SK-N-SH treated with all-trans-retinoic acid at 6 μM for 48 hours (cell line): ENCODE measurements at regions not wholly inside any gene's neighbourhood (a gene's known extent, or its start where the extent isn't known, plus 50 kb on each side); places are given as distances from the start of the nearest gene placed in this dataset.

ENCODE experiments used
- ARNTL ChIP-seq: fragments of 450-650 bp; formaldehyde crosslinking; IDR thresholded peaks from 2 replicates; pipeline ENCODE4 v1.5.0; 2020; ENCODE audit warnings: low read depth, mild to moderate bottlenecking, moderate library complexity, borderline replicate concordance
- GLIS3 ChIP-seq: fragments of 250-450 bp; sonication (Bioruptor Pico); IDR thresholded peaks from 2 replicates; pipeline ENCODE4 v1.5.0; 2020; ENCODE audit warnings: mild to moderate bottlenecking, moderate library complexity
- ISL1 ChIP-seq: fragments of 250-450 bp; sonication (Bioruptor Pico); IDR thresholded peaks from 2 replicates; pipeline ENCODE4 v2.1.2; 2022; ENCODE audit warnings: mild to moderate bottlenecking, moderate library complexity
- SNAI2 ChIP-seq: fragments of 250-450 bp; sonication (Bioruptor Pico); IDR thresholded peaks from 2 replicates; pipeline ENCODE4 v1.5.0; 2020; ENCODE audit warnings: mild to moderate bottlenecking, moderate library complexity
- TCF4 ChIP-seq: fragments of 250-450 bp; sonication (Bioruptor Pico); IDR thresholded peaks from 2 replicates; pipeline ENCODE4 v1.8.0; 2021; ENCODE audit warnings: mild to moderate bottlenecking, moderate library complexity, borderline replicate concordance
- TOX ChIP-seq: fragments of 250-450 bp; sonication (Bioruptor Pico); IDR thresholded peaks from 2 replicates; pipeline ENCODE4 v1.8.0; 2021; ENCODE audit warnings: mild to moderate bottlenecking, moderate library complexity, borderline replicate concordance
- ZFP3 ChIP-seq: fragments of 250-450 bp; sonication (Bioruptor Pico); IDR thresholded peaks from 2 replicates; pipeline ENCODE4 v1.5.0; 2020; ENCODE audit warnings: mild to moderate bottlenecking, moderate library complexity
- ZFP30 ChIP-seq: fragments of 450-650 bp; formaldehyde crosslinking; IDR thresholded peaks from 2 replicates; pipeline ENCODE4 v1.5.0; 2022; ENCODE audit warnings: mild to moderate bottlenecking, moderate library complexity
- ZNF565 ChIP-seq: fragments of 450-650 bp; formaldehyde crosslinking; conservative IDR thresholded peaks from 2 replicates; pipeline ENCODE4 v1.5.0; 2020; ENCODE audit warnings: low read depth, mild to moderate bottlenecking, moderate library complexity
- ZNF8 ChIP-seq: fragments of 450-650 bp; formaldehyde crosslinking; IDR thresholded peaks from 2 replicates; pipeline ENCODE4 v1.5.0; 2020; ENCODE audit warnings: mild to moderate bottlenecking, moderate library complexity
- TF ChIP-seq, protein P1 (sequence below): fragments of 250-450 bp; sonication (Bioruptor Pico); IDR thresholded peaks from 2 replicates; pipeline ENCODE4 v1.8.0; 2020; ENCODE audit warnings: mild to moderate bottlenecking, moderate library complexity, borderline replicate concordance
- TF ChIP-seq, protein P2 (sequence below): fragments of 250-450 bp; sonication (Bioruptor Pico); IDR thresholded peaks from 2 replicates; pipeline ENCODE4 v1.5.1; 2020; ENCODE audit warnings: low read depth, mild to moderate bottlenecking, moderate library complexity

DNA sequence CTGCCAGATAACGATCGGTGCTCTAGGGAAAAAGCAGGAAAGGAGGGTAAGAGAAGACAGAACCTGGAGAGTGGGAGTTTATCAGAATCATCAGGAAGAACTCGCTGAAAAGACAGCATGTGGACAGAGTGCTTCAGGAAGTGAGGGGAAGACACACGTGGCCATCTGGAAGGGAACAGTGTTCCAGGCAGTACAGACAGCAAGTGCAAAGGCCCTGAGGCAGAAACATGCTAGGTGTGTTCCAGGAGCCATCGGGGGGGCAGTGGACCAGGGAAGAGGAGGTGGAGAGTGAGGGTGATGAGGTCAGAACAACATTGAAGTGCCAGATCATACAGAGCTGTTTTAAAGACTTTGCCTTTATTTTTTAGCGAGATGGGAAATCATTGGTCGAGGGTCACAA is 354.3 kb upstream of the CNR1 start:
- TF ChIP-seq, protein P1, sequence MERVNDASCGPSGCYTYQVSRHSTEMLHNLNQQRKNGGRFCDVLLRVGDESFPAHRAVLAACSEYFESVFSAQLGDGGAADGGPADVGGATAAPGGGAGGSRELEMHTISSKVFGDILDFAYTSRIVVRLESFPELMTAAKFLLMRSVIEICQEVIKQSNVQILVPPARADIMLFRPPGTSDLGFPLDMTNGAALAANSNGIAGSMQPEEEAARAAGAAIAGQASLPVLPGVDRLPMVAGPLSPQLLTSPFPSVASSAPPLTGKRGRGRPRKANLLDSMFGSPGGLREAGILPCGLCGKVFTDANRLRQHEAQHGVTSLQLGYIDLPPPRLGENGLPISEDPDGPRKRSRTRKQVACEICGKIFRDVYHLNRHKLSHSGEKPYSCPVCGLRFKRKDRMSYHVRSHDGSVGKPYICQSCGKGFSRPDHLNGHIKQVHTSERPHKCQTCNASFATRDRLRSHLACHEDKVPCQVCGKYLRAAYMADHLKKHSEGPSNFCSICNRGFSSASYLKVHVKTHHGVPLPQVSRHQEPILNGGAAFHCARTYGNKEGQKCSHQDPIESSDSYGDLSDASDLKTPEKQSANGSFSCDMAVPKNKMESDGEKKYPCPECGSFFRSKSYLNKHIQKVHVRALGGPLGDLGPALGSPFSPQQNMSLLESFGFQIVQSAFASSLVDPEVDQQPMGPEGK: no peak
- no peak for TF ChIP-seq ISL1 (CRISPR knock-in tag)
- TF ChIP-seq, protein P2, sequence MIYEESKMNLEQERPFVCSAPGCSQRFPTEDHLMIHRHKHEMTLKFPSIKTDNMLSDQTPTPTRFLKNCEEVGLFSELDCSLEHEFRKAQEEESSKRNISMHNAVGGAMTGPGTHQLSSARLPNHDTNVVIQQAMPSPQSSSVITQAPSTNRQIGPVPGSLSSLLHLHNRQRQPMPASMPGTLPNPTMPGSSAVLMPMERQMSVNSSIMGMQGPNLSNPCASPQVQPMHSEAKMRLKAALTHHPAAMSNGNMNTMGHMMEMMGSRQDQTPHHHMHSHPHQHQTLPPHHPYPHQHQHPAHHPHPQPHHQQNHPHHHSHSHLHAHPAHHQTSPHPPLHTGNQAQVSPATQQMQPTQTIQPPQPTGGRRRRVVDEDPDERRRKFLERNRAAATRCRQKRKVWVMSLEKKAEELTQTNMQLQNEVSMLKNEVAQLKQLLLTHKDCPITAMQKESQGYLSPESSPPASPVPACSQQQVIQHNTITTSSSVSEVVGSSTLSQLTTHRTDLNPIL (CRISPR knock-in tag): no peak
- TF ChIP-seq ZFP3 (CRISPR knock-in tag): no peak
- no peak for TF ChIP-seq ARNTL (CRISPR knock-in tag)
- no peak for TF ChIP-seq ZNF8 (CRISPR knock-in tag)
- TF ChIP-seq ZNF565 (CRISPR knock-in tag): no peak
- TF ChIP-seq SNAI2: no peak
- no peak for TF ChIP-seq TOX (CRISPR knock-in tag)
- no peak for TF ChIP-seq GLIS3
- no peak for TF ChIP-seq TCF4
- no peak for TF ChIP-seq ZFP30 (CRISPR knock-in tag)
